ENCODE measurements at regions not wholly inside any gene's neighbourhood (a gene's known extent, or its start where the extent isn't known, plus 50 kb on each side); places are given as distances from the start of the nearest gene placed in this dataset.

DNA sequence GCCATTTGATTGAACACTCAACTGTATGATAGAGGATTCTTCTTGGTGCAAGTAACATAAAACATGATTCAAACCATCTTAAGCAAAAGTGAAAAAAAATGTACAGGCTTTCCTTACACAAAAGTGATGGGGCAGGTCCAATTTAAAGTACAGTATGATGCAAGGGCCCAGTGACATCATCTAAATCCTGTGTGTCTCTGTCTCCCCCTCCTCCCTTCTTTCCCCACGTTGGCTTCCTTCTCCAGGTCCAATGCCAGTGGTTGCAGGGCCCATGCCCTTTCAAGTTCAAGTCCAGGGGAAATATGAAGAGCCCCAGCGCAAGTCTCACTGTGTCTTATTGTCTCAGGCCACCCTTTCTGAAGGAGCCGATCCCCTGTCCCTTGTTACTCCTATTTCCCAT lies 332.3 kb downstream of the SHQ1 start:
- Histone ChIP-seq H3K9me1 (ENCODE audit: insufficient read depth, low read length) (no peaks in the 10 kb centered on the region), H3K79me1 (ENCODE audit: low read depth in 1 of 2, low read length in 2 of 2) (no peaks in the 10 kb centered on the region), H4K8ac (ENCODE audit: low read depth in 2 of 2, low read length in 2 of 2) (no peak overlapping the region), H3K4ac (ENCODE audit: low read depth, low read length) (no peak overlapping the region), H2AK5ac (ENCODE audit: low read depth, low read length) (no peak overlapping the region), H2BK20ac (ENCODE audit: low read depth, low read length) (no peak overlapping the region), H3K23ac (ENCODE audit: low read depth, low read length) (no peak overlapping the region), H4K91ac (ENCODE audit: insufficient read depth, low read depth, low read length) (no peak overlapping the region), H3K56ac (ENCODE audit: extremely low read depth, insufficient read depth, low read length) (no peak overlapping the region), H3K9me3 (ENCODE audit: control insufficient read depth, insufficient read depth, low read length) (no peaks in the 10 kb centered on the region), H2BK15ac (ENCODE audit: low read depth, low read length) (no peak overlapping the region), H3K18ac (ENCODE audit: low read depth, low read length) (no peak overlapping the region), H2AFZ (replicated peaks; ENCODE audit: low read length, poor library complexity) (no peak overlapping the region), H2BK120ac (ENCODE audit: low read depth, low read length) (no peak overlapping the region), H3K4me1 (ENCODE audit: control insufficient read depth, insufficient read depth, low read length) (peaks cover 6% of the 10 kb centered on the region), H3K36me3 (ENCODE audit: control insufficient read depth, insufficient read depth, low read length) (no peaks in the 10 kb centered on the region), H3K4me2 (ENCODE audit: low read depth, low read length) (no peak overlapping the region), H3K9ac (ENCODE audit: low read depth, low read length) (no peak overlapping the region), H3K4me3 (ENCODE audit: insufficient read depth, low read depth, low read length) (no peak overlapping the region), H4K20me1 (ENCODE audit: insufficient read depth, low read length) (no peaks in the 10 kb centered on the region), H2BK5ac (ENCODE audit: low read depth, low read length, poor library complexity, severe bottlenecking) (no peak overlapping the region), H4K5ac (ENCODE audit: low read depth, low read length) (no peak overlapping the region), H3K14ac (replicated peaks; ENCODE audit: low read depth, low read length) (no peak overlapping the region), H3K27me3 (ENCODE audit: control insufficient read depth, insufficient read depth, low read length) (peaks cover 2% of the 10 kb centered on the region), H2AK9ac (replicated peaks; ENCODE audit: low read depth, low read length, poor library complexity) (no peak overlapping the region), H3K27ac (ENCODE audit: insufficient read depth, low read length) (no peak overlapping the region)
- dilution Hi-C loops (cut with HindIII; ENCODE audit: low sequenced_read_pairs, unreplicated experiment) (no loop called here), in situ Hi-C loops (cut with MboI; ENCODE audit: low sequenced_read_pairs) (no loop called here), intact Hi-C loops (cut with micrococcal nuclease) (no loop called here)
- TF ChIP-seq CEBPB (IDR thresholded peaks at IDR 0.05; ENCODE audit: low read depth, low read length) (0 out of 2 replicates have a peak, but pooled peaks have one; percentile 6), CHD1 (IDR thresholded peaks at IDR 0.05; ENCODE audit: low read depth, low read length) (no peak)
- CTCF ChIA-PET, result no interaction called here
- WGBS, 2 experiments (ENCODE audit: extremely low coverage in 2 of 2, insufficient read length in 1 of 2), result no CpG with 5 or more reads among the region's 3 CpGs
- no TSS peak for BruUV-seq (replicated peaks)
- POLR2A ChIA-PET (ENCODE audit: unreplicated experiment), result no interaction called here
- no peak for ATAC-seq (ENCODE audit: low read depth)
- DNase-seq, result peak; percentile 8

All from IMR-90 (cell line).